Frontal cortex (tissue), 3 donors: ENCODE measurements at regions not wholly inside any gene's neighbourhood (a gene's known extent, or its start where the extent isn't known, plus 50 kb on each side); places are given as distances from the start of the nearest gene placed in this dataset.

Source experiments
- DNase-seq, 2 donors: peaks; one replicate each; pipeline ENCODE4 v3.0.0; 2012; ENCODE audit warnings: low spot score in 2 of 2
- FAIRE-seq: peaks from 2 replicates; lab custom pipeline; 2012; peaks lifted over from hg19 to GRCh38; lab: Jason Lieb, UNC
- donor health status: control.
- donor health status: control.
- donor health status: control.

DNA sequence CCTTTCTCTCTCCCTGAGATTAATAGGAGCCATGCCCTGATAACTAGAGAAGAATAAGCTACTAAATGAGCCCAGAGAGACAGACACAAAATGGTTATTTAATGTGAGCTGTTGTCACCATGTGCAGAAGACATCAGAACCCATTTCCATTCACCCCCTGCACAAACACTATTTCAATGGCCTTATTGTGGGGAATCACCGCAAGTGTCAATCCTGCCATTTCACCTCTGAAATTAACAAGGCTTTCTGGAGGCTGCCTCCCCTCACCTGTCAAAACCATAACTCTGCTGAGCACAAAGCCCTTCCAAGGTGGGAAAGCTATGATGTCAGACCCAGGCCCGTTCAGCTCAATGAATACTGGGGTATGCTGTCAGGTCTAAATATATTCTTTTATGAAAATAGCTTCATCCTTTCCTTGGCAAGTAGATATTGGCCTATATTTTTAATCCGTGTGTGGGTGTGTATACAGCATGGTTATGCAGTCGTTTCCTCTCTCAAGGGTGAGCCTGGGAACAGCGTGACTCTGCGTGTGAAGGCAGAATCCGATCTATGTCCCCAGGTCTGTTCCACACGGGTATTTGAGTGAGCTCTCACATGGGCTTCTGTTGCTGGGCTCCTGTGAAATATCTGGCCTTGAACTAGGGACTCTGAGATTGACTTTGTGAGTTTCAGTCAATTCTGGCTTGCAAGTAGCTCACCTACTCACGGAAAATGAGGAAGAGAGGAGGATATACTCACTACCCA lies 266.3 kb downstream of the FBXW7 start:
- FAIRE-seq (no peak), DNase-seq (no peak)

DNA sequence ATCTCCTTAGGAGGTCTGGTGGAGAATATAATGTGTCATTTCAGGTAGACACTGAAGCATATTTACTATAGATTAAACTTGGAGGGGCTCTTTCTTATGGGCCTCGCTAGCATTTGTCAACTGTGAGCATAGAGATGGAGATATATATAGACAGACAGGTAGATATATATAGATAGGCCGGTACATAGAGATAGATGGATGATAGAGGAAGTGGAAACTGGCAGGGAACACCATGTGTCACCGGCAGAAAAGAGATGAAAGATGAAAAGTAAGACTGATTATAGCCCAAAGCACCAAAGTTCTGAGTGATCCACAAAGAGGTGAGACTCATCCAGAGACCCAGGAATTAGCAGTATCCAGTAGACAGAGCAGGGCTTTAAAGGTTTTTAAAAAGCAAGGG lies 268.1 kb downstream of the FBXW7 start:
- no peak for FAIRE-seq
- no peak for DNase-seq

DNA sequence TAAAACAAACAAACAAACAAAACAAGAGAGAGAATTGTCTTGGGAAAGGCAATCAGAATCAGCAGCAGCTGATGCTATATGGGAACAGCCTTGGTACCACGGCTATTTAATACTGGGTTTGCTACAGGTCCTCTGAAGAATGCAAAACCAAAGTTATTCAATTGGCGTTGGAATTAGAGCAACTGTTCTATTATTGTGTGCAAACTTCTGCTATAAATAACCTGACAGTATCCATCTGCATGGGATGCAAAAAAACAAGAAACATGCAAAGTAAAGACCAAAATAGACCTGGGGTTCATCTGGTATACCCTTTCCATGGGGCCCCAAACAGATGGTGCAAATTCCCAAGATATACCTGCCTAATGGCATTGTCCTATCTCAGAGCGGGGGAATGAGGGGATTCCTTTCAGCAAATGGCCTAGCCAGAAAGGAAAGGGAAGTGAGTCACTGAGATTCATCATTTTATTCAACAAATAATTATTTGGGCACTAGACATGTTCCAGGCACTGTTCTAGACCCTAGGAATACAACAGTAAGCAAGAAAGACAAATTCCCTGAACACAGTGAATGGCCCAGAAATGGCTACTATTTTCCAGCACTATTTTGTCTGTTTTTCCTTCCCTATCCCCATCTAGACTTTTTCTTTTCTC lies 268.9 kb downstream of the FBXW7 start:
- FAIRE-seq: no peak
- no peak for DNase-seq

DNA sequence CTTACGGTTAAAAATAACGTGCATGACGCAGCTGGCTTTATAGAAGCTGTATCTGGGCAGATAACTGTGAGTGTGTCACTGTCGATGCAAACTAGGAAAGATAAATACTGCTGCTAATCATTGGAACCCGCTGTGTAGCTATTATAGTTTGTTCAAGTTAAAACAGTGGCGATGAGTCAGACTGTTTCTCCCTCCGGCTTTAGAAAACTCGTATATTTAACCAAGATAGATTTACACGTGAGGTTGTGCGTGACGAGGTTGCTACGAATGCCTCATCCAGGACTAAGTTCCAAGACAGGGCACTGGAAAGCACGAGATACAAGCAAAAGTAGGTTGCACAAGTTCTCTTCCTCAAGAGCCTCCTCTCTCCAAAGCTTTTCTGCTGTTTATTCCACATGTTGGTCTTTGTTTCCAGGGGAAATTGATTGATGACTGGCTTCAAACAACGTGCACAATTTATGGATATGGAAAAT lies 270.7 kb downstream of the FBXW7 start:
- DNase-seq: no peak
- FAIRE-seq: no peak

DNA sequence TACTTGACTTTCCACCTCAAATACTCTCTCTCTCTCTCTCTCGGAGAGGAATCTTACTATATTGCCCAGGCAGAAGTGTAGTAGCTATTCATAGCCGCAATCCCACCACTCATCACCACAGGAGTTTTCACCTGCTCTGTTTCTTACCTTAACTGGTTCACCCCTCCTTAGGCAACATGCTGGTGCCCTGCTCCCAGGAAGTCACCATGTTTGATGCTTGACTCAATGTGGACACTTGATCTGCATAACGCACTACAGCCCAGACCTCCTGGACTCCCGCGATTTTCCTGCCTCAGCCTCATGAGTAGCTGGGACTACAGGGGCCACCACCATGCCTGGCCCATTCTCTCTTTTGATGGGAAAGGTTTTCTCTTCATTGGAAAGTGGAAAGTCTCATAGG lies 271.8 kb downstream of the FBXW7 start:
- FAIRE-seq (no peak), DNase-seq (no peak)

DNA sequence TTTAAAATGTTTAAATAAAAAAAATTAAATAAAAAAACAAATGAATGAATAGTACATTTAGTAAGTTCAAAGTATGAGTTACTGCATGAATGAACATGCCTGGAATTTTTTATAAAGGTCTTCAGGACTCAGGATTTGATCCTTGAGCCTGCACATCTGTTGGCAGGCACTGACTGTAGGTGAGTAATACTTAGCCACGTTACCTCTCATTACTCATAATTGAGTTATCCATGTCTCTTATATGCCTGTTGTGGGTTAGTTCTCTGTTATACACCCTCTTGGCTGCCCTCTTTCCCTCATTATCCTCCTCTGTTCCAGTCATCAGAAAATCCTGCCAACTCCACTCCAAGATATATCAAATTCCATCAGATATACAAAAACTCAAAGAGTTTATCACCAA lies 276.0 kb downstream of the FBXW7 start:
- DNase-seq (no peak), FAIRE-seq (no peak)

DNA sequence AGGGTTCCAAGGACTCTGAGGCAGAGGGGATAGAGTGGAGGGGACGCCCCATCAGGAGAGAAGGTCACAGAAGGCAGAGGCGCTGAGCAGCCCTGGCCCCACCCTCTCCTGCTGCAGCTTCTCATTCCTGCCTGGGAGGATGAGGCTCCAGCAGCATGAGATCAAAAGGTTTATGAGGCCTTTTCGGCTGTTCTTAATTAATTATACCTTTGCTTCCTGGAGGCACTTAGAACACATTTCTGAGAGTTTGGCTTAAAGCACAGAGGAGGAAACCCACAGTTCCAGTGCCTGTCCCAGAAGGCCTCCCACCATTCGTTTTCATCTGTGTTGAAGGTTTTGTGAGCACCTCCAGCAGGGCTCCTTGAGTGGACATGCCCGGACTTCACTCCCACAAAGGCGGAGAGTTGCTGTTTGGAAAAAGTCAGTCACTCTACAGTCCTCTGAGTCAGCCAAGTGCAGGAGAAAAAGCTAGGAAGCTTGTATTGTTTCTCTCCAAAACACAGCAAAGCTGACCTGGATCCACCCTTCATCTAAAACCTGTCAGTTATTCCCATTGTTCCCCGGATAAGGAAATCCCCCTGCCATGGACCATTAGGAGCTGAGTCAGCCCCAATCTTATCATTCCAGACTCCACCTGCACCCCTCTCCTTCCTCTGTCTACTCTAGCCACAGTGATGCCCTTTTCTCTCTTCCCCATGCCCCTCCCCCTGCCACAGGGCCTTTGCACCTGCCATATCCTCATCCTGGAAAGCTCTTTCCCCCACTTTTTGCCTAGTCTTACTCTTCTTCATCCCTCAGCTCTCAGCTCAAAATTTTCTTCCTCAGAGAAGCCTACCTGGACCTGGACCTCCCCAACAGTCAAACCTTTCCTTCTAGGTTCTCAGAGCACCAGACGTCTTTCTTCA lies 276.8 kb downstream of the FBXW7 start:
- no peak for DNase-seq
- FAIRE-seq: no peak

DNA sequence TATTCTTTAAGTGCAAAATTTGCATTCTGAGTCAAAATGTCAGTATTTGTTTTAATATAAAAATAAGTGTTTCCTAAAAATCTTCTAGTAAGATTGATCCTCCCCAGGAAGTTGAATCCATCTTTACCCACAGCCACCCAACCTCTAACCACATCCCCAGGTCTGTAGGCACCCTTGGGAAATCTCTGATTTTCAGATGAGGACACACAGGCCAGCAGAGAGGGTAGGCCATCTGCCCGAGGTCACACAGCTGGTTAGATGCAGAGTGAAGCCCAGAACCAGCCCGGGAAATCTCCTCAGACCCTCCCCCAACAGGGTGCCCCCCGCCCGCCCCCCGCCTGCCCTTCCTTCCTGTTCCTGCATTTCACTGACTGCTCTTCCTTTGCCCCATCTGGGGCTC lies 277.5 kb downstream of the FBXW7 start:
- FAIRE-seq (no peak), DNase-seq (no peak)

DNA sequence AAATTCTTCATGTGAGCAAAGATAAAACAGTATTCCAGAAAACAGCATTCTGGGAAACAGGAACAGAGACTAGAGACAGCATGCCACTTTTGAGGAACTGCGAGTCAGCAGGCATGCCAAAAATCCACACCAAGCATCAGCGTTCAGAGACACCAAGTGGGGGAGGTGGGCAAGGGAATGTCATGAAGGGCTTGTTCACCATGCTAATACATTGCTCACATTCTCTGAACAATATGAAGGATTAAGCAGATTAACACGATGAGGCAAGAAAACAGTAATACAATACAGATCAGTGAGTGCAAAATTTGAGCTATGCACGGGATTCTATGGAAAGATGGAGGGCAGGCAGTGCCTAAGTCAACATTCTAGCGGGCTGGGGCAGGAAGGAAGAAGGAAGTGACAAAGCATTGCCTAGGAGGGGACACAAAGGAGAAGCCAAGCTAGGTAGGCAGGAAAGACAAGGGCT lies 278.3 kb downstream of the FBXW7 start:
- DNase-seq (no peak), FAIRE-seq (no peak)

DNA sequence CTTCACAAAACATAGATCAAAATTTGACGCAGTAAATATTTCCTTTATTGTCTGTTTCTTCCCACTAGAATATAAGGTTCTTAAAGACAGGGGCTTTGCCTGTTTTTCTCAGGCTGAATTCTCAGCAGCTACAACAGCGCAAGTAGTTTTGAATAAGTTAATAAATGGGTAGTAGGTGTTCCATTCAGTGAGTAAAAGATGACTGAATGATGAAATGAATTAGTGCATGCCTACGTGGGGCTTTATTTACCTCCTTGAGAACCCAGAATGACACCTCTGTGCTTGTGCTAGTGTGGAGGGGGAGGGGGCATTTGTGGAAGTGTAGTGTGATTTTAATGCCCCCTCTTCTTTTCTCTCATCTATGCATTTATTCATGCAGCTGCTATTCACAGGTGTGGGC lies 278.9 kb downstream of the FBXW7 start:
- FAIRE-seq (no peak), DNase-seq (no peak)

DNA sequence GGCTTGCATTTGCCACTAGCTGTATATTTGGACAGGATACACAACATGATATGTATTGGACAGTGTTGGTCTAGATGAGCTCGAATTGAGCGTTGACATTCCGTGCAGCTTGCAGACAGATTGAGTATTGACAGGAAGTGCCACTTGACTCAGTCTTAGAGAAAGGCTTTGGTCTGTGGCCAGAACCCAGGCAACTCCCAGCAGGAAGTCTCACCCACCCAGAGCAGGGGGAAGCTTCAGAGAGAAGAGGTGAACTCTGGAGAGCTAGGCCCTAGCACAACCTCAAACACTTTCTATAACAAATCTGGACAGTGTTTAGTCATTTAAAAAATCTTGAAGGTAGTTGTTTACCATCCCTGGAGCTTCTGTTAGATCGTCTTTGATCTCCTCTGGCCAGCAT lies 280.5 kb downstream of the FBXW7 start:
- FAIRE-seq (no peak), DNase-seq (no peak)

DNA sequence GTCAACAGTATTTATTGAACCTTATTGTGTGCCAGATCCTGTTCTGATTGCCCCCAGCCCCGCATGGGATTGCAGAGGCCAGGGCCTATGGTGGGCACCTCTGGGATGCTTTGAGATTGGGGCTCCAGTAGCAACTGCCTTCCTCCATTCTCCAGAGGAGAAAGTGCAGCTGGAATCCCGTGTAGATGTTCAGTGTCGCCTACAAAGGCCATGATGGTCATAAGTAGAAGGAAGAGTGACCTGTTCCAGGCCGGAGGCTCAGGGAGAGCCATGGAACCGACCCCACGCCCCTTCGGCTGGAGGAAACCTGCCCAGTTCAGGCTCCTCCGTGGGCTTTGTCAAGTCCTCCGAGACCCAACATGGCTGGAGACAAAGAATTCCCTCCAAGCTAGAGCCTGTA lies 287.5 kb downstream of the FBXW7 start:
- DNase-seq: no peak
- no peak for FAIRE-seq

DNA sequence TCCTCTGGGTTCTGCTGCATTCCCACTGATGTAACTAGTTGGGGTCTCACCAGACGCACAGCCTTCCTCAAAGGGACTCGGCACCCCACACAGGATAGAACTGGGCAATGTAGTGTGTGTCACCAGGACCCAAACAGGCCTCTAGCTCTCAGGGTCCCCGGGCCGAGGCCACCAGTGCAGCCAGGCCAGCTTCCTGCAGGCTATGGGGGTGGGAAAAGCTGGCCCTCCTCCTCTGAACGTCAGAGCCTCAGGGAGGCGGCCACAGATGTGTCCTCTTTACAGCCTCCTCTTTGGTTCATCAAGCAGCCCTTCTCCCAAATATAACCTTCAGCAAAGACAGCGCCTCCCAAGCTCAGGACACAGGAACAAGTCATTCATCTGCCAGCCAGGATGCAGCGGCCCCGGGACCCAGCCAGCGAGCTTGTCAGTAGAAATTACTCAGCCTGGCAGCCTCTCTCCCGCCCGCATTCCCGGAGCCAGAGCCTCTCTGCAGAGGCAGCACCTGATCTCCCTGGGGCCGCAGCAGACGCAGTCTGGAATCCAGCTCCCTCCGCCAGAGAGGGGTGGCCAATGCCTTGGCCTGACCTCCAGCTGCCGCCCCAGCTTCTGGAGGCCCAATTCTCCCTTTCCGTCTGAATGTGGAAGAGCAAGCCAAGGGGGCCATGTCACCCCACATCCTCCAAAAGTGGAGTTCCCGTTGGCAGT lies 288.5 kb downstream of the FBXW7 start:
- DNase-seq (no peak), FAIRE-seq (no peak)

DNA sequence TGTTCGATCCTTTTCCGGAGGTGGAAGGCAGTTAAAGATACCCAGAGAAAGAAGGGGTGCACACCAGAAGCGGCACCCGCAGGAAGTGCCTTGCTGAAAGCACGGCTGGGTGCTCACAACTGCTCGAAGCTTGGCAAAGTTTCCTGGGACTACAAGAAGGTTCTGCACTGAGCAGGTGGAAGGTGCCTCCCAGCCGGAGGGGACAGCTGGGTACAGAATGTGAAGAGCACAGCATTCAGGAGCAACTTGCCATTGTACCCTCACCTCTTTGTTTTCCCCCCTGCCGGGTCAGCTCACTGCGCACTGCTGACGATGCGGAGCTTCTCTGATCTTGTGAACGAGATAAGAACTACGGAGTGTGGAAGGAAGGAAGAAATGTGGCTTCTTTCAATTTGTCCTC lies 289.2 kb downstream of the FBXW7 start:
- FAIRE-seq (no peak), DNase-seq (no peak)

DNA sequence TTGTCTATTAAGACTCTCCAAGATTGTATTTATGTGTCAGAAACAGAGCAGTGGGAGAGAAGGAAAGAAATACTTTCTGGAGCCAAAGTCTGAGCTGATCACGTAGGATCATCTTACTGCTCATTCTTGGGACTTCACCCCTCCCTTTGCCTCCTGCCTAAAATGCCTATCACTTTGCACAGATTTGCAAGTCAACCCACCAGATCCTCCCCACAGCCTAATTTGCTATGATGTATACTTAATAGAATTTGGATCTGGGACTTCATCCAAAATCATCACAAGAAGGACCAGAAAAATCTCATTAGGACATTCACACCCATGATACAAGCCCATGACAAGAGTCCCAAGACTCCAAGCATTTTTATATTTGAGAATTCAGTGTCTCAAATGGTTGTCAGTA lies 290.2 kb downstream of the FBXW7 start:
- no peak for FAIRE-seq
- DNase-seq: no peak

DNA sequence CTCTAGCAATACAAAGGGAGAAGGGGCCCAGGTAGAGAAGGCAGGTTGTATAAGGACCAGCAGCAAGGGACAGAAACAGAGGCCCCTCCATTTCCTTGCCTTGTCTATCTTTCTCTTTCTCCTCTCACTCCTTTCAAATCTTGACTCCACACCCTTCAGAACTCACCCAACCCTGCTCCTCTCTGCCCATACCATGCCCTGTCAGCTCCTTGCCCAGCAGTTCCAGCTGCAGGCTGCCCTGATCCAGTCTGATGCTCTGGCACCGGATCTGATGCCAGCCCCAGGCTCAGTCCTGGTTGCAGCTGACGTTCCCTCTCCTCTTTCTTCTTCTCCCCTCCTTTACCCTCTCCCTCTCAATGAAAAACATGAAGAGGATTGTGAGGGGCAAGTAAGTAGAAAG lies 291.2 kb downstream of the FBXW7 start:
- DNase-seq (no peak), FAIRE-seq (no peak)

DNA sequence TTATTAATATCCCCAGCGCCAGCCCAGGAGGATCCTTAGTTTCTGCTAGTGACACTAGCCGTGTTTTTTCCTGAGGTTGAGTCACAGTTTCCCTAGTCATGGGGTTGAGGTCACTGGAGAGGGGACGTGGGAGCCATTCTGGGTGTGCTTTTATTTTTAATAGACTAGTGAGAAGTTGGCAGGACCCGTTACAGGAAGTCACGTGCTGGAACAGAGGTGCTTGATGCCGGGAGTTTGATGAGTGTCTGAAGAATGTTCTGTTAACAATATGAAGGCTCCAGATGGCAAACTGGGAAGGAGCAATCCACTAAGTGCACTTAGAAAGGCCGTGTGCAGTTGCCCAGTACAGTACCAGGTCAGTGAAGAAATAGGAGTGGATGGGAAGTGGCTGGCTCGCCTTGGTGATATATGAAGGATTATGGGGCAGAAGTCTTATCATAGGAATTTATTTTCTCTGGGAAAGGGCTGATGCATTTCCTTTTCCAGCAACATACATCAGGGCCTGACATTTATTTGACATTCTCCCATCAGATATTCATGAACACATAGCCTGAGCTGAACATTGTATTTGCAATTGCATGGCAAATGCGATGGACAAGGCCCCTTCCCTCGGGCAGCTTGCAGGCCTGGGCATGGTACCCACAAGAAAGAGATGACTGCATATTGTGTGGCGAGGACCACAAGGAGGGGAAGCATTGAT lies 291.8 kb downstream of the FBXW7 start:
- FAIRE-seq: no peak
- DNase-seq: no peak

DNA sequence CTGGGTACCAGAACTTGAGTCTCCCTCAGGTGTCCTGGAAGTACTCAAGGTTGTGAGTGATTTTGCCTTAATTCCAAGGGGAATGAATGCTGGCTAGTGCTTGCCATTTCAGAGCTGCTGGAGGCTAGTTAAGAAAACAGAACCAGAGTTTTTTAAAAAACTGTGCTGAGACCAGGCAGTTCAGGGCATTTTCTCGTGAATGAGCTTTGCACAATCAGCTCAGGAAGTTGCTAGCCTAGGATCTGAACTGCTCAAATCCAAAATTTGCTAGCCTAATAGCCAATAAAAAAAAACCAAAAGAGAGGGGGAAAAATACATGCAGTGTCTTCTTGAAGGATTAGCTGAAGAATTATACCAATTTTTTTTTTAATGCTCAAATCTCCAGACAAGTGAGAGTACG lies 292.7 kb downstream of the FBXW7 start:
- DNase-seq: no peak
- no peak for FAIRE-seq

DNA sequence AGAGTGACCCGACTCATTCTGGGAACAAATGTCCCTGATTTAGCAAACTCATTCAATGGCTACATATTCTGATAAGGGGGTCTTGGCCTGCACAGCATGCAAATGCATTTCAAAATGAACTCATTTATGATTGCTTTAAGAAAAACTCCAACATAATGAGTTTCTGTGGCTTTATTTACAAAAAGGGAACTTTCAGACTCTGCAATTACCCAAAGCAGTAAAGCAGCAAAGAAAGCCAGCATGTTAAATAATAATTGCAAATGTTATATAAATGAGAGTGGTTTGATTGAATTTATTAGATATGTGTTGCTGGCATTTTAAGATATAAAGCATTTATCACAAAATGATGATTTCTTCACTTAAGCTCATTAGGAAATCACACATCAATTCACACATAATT lies 295.7 kb downstream of the FBXW7 start:
- no peak for FAIRE-seq
- no peak for DNase-seq

DNA sequence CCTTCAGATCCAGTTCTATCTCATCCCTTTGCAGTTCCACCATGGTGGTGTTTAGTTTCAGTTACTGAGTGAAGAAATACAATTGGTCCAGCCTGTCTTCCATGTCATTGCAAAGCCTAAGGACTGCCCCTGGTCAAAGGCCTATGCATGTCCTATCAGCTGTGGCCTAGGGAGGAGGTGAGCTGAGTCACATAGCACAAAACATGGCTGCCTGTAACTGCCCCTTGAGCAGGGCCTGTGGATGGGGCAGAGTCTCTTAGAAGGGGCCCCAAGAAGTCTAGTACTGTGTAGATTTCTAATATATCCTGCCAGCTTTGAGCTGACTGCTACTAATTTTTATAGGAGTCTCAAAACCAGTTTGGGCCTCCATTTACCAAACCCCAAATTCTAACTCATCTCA lies 296.7 kb downstream of the FBXW7 start:
- DNase-seq (no peak), FAIRE-seq (no peak)
